GM06990 (cell line): ENCODE measurements at regions not wholly inside any gene's neighbourhood (a gene's known extent, or its start where the extent isn't known, plus 50 kb on each side); places are given as distances from the start of the nearest gene placed in this dataset.

Experiments
- DNase-seq: peaks from one replicate; pipeline ENCODE4 v3.0.0-alpha.2; 2011; ENCODE audit not compliant: insufficient read length; ENCODE audit errors: extremely low read depth
- H3K27me3 ChIP-seq: replicated peaks from 2 replicates; pipeline ENCODE4 v1.6.0; 2011; ENCODE audit warnings: low read length; ENCODE audit not compliant: control insufficient read depth, insufficient read depth
- H3K36me3 ChIP-seq: 2 replicates; pipeline ENCODE4 v1.5.1; 2011; ENCODE audit warnings: low read length; ENCODE audit not compliant: control insufficient read depth, insufficient read depth
- H3K4me3 ChIP-seq: replicated peaks from 2 replicates; pipeline ENCODE4 v1.5.1; 2011; ENCODE audit warnings: low read depth, mild to moderate bottlenecking, control low read depth, low read length
- TF ChIP-seq, protein P1 (sequence below): IDR thresholded peaks from 2 replicates; pipeline ENCODE4 v1.5.1; 2011; ENCODE audit warnings: low read length, control low read depth, mild to moderate bottlenecking, inconsistent platforms; ENCODE audit not compliant: insufficient read depth, poor library complexity, severe bottlenecking

DNA sequence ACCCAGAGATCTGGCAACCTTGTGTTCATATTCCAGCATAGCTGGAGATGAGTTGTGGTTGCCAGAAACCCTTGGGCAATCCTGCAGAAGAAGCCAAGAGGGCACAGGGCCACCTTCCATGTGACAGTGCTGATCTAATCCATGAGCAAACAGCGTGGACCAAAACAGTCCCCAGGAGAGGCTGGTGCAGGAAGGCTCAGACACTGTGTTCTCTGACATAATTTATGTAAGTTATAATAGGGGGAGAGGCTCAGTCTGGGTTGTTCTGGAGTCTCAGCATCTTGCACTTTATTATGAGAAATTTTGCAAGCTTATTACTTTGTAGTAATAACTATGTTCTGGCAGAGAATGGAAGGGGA is 273.9 kb downstream of the HAPSTR1 start:
- no peaks in the 10 kb centered on the region for H3K27me3 ChIP-seq
- DNase-seq, result no peak
- no peaks in the 10 kb centered on the region for H3K36me3 ChIP-seq

GRCh38 chr16:9366048-9366969 is 274.9 kb downstream of the HAPSTR1 start:
- H3K36me3 ChIP-seq, result no peaks in the 10 kb centered on the region
- DNase-seq, result no peak
- TF ChIP-seq, protein P1, sequence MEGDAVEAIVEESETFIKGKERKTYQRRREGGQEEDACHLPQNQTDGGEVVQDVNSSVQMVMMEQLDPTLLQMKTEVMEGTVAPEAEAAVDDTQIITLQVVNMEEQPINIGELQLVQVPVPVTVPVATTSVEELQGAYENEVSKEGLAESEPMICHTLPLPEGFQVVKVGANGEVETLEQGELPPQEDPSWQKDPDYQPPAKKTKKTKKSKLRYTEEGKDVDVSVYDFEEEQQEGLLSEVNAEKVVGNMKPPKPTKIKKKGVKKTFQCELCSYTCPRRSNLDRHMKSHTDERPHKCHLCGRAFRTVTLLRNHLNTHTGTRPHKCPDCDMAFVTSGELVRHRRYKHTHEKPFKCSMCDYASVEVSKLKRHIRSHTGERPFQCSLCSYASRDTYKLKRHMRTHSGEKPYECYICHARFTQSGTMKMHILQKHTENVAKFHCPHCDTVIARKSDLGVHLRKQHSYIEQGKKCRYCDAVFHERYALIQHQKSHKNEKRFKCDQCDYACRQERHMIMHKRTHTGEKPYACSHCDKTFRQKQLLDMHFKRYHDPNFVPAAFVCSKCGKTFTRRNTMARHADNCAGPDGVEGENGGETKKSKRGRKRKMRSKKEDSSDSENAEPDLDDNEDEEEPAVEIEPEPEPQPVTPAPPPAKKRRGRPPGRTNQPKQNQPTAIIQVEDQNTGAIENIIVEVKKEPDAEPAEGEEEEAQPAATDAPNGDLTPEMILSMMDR, result no peak
- no peaks in the 10 kb centered on the region for H3K27me3 ChIP-seq
- no peak overlapping the region for H3K4me3 ChIP-seq

More for the DNA sequence above, 273.9 kb downstream of the HAPSTR1 start:
- no peak overlapping the region for H3K4me3 ChIP-seq
- TF ChIP-seq, protein P1, result no peak

DNA sequence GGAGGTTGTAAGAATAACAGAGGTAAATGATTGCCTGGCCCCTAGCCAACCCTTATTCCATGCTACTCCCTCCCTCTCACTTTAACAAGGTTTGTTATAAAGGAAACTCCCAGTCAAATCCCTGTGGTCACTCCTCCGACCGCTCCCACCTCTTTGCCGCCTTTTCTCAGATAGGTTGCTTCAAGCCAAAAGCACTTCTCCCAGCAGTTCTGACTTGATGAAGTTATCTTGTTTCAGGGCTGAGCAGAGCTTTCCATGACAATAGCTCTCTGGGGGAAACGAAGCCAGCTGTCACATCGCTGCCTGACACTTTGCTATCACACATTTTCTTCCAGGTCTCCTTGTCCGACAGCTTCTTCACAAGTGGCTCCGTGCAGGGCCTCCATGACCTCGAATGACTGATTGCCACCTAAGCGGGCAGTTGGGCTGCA is 278.6 kb downstream of the HAPSTR1 start:
- Histone ChIP-seq H3K36me3 (no peaks in the 10 kb centered on the region), H3K27me3 (no peaks in the 10 kb centered on the region; the same call in 1 of the 2 replicates), H3K4me3 (no peak overlapping the region)
- TF ChIP-seq, protein P1, result no peak
- no peak for DNase-seq

GRCh38 chr16:9371713-9372448 is 280.4 kb downstream of the HAPSTR1 start:
- Histone ChIP-seq H3K27me3 (no peaks in the 10 kb centered on the region; the same call in 1 of the 2 replicates), H3K4me3 (no peak overlapping the region), H3K36me3 (no peaks in the 10 kb centered on the region)
- TF ChIP-seq, protein P1, result no peak
- no peak for DNase-seq

DNA sequence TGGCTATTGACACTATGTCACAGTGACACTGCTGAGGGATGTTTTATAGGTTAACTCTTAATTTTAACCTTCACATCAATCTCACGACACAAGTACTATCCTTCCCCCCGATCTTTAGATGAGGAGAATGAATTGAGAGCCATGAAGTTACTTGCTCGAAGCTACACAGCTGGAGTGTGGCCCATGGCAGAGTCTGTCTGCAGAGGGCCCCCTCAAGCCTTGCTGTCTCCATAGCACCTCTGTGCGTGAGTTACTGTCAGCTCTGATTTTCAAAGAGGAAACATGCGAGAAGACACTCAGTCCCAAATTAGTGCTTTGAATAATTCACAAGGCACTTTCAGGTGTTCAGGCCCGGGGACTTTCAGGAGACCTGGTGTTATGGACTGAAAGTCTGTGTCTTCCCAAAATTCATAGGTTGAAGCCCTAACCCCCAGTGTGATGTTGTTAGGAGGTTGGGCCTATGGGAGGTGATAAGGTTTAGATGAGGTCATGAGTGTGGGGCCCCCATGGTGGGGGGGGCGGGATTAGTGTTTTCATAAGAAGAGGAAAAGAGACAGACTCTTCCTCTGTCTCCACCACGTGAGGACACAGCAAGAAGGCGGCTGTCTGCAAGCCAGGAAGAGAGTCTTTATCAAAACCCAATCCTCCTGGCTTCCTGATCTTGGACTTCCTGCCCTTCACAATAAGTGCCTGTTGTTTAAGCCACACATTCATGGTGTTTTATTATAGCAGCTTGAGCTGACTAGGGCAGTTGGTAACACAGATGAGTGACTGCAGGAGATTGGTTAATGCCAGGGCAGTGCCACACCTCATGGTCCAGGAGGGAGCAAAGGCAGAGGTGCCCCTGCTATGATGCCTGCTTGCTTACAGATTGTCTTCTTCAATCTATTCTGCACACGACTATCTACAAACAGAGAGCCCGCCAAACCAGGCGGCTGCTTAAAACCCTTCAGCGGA is 281.8 kb downstream of the HAPSTR1 start:
- DNase-seq, result no peak

More for the DNA sequence above, 281.8 kb downstream of the HAPSTR1 start:
- TF ChIP-seq, protein P1, result no peak
- Histone ChIP-seq H3K27me3 (no peaks in the 10 kb centered on the region; the same call in 1 of the 2 replicates), H3K36me3 (no peaks in the 10 kb centered on the region), H3K4me3 (no peak overlapping the region)
